Coronary artery (tissue), 2 donors: ENCODE measurements at regions not wholly inside any gene's neighbourhood (a gene's known extent, or its start where the extent isn't known, plus 50 kb on each side); places are given as distances from the start of the nearest gene placed in this dataset.

Experiments
- DNase-seq: peaks from one replicate; pipeline ENCODE4 v3.0.0-alpha.2; 2017; ENCODE audit warnings: low spot score
- H3K27ac ChIP-seq, 2 donors: fragments of 200-600 bp; sonication (generic); one replicate each; pipeline ENCODE4 v1.5.1; 2016 to 2019
- H3K4me3 ChIP-seq: fragments of 200-600 bp; sonication (generic); 2 replicates; pipeline ENCODE4 v1.5.1; 2016; ENCODE audit warnings: mild to moderate bottlenecking, moderate library complexity
- TF ChIP-seq, protein P1 (sequence below): fragments of 200-600 bp; sonication (generic); IDR thresholded peaks from one replicate; pipeline ENCODE4 v1.5.1; 2019; ENCODE audit warnings: antibody characterized with exemption

DNA sequence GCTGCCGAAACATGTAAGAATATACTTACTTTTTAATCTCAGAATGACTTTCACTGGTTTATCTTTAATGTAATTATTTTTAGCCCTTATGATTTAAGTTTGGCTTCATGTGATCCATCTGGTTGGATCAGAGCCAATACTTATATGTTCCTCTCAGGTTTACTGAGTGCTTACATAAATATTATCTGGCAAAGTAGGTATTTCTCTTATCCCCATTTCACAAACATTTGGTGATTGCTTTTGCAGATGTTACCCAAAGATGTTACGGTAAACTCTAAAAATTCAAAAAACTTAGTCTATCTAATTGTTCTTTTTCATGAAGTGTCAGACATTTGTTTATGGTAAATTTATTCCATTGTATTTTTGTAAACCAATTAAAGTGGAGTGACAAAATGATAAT, 115.0 kb upstream of the TLL1 start:
- DNase-seq: no peak
- Histone ChIP-seq H3K4me3 (no peak overlapping the region), H3K27ac (no peak overlapping the region)
- TF ChIP-seq, protein P1, sequence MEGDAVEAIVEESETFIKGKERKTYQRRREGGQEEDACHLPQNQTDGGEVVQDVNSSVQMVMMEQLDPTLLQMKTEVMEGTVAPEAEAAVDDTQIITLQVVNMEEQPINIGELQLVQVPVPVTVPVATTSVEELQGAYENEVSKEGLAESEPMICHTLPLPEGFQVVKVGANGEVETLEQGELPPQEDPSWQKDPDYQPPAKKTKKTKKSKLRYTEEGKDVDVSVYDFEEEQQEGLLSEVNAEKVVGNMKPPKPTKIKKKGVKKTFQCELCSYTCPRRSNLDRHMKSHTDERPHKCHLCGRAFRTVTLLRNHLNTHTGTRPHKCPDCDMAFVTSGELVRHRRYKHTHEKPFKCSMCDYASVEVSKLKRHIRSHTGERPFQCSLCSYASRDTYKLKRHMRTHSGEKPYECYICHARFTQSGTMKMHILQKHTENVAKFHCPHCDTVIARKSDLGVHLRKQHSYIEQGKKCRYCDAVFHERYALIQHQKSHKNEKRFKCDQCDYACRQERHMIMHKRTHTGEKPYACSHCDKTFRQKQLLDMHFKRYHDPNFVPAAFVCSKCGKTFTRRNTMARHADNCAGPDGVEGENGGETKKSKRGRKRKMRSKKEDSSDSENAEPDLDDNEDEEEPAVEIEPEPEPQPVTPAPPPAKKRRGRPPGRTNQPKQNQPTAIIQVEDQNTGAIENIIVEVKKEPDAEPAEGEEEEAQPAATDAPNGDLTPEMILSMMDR: no peak

- TF ChIP-seq, protein P1: no peak
- no peak for DNase-seq
- no peak overlapping the region for H3K4me3 ChIP-seq
Observed at GRCh38 chr4:165760182-165760581, 112.9 kb upstream of the TLL1 start.

DNA sequence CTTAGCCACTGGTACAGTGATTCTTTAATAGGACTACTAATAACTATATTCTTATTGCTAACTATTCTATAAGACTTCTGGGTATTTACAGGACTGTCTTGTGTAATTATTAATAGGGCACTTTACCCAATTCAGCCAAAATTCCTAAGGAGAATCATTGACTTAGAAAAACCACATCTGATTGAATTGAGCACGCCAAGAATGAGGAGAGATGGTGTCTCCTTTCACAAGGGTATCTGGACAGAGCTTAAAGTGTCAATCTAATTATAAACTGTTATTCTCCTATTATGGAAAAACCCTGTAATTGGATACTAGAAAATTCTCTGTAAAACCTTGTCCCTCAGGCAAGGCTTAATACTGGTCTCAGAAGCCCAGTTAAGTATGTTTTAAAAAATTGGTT, 111.1 kb upstream of the TLL1 start:
- no peak for DNase-seq
- H3K4me3 ChIP-seq: no peak overlapping the region
- TF ChIP-seq, protein P1: no peak
- H3K27ac ChIP-seq: no peak overlapping the region

More at GRCh38 chr4:165760182-165760581, 112.9 kb upstream of the TLL1 start:
- H3K27ac ChIP-seq: no peak overlapping the region

DNA sequence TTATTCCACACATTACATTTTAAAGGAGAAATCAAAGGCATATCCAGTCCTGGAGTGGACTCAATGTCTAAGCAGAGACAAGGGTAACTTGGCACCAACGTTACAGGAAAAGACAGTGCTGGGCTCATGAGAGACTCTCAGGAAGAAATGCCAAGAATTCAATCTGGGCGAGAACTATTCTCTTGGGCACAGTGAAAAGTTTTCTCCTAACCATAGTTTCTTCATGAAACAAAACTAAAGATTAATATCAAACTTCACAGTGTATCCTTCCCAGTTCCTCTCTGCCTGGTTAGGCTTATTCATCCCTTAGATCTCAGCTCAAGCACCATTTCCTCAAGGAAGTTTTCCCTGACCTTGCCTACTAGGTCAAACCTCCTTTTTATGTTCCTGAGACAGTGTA, 109.4 kb upstream of the TLL1 start:
- TF ChIP-seq, protein P1: no peak
- DNase-seq: no peak
- H3K27ac ChIP-seq: no peak overlapping the region
- H3K4me3 ChIP-seq: no peak overlapping the region

DNA sequence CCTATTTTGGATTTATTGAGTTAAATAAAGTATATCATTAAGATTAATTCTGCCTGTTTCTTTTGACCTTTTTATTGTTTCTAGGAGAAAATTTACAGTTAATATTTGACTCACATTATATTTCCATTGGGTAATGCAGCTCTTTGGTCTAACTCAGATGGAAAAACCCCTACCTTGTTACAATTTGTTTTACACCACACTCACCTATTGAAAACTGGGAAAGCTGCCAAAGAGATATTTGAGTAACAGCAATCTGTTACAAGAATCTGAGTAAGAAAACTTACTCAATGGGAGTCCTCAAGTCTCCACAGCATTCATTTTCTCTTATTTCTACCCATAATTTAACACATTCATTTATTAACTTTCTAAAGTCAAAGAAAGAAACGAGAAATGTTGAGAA, 108.0 kb upstream of the TLL1 start:
- no peak overlapping the region for H3K4me3 ChIP-seq
- H3K27ac ChIP-seq: no peak overlapping the region
- no peak for DNase-seq
- TF ChIP-seq, protein P1: no peak

DNA sequence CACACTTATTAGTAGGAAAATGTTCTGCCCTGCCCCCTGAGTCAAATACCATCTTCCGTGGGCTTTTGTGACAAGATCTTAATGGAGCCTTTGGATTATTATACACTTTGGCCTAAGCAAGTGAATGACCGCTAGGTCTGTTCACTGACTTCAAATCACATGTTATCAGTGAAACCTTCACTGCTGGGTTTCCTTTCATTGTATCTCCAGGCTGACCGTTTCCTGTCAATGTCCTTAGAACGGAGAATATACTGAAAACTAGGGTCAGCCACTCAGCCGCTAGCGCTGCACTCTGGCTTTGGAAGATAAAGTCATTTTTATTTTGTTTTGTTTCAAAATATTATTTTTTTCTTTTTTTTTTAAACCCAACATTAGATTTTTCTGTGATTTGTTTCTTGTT, 107.0 kb upstream of the TLL1 start:
- H3K27ac ChIP-seq: no peak overlapping the region
- TF ChIP-seq, protein P1: no peak

GRCh38 chr4:165766976-165767375, 106.1 kb upstream of the TLL1 start:
- no peak for DNase-seq
- no peak overlapping the region for H3K27ac ChIP-seq
- no peak overlapping the region for H3K4me3 ChIP-seq
- TF ChIP-seq, protein P1: no peak

More for the DNA sequence above, 107.0 kb upstream of the TLL1 start:
- no peak overlapping the region for H3K4me3 ChIP-seq
- no peak for DNase-seq
